ENCODE measurements at regions not wholly inside any gene's neighbourhood (a gene's known extent, or its start where the extent isn't known, plus 50 kb on each side); places are given as distances from the start of the nearest gene placed in this dataset.

DNA sequence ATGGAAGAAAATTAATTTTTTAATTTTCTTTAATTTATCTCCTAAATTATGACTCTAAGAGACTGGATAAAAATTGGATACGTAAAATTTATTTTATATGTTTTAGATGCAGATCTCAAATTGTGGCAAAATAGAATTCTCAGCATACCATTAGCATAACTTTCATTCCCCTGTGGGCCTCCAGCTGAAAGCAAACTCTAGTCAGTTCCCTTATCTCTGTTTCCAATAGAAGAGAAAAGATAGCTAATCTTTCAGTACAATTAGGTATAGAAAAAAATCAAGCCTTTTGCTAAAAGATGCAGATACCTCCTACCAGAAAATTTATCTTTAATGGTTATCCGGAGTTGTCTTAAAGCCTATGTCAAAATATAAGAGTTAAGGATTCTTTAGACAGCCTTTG, 1530.6 kb downstream of the EFNA5 start:
- Histone ChIP-seq H3K4me1 (peaks cover 0 to 17% (median 2%) of the 10 kb centered on the region in 4 donors), H3K27ac (no peak overlapping the region), H3K27me3 (no peaks in the 10 kb centered on the region), H3K9me3 (no peaks in the 10 kb centered on the region), H3K36me3 (no peaks in the 10 kb centered on the region), H3K4me3 (no peak overlapping the region)
- no peak for DNase-seq
- no peak for TF ChIP-seq EP300 (IDR thresholded peaks at IDR 0.05)
- no peak for TF ChIP-seq POLR2A (IDR thresholded peaks at IDR 0.05)
- no peak for TF ChIP-seq POLR2AphosphoS5 (IDR thresholded peaks at IDR 0.05)
- TF ChIP-seq CTCF (IDR thresholded peaks at IDR 0.05): no peak
- intact Hi-C loops (cut with DNase I): no loop called here
- WGBS, 2 donors: 86 to 91% methylated on average over 2 of the region's 2 CpGs

GRCh38 chr5:106136061-106136460, 1534.7 kb downstream of the EFNA5 start:
- no peak for DNase-seq
- Histone ChIP-seq H3K9me3 (no peaks in the 10 kb centered on the region), H3K27me3 (no peaks in the 10 kb centered on the region), H3K4me1 (no peaks in the 10 kb centered on the region), H3K36me3 (no peaks in the 10 kb centered on the region), H3K4me3 (no peak overlapping the region), H3K27ac (no peak overlapping the region)
- intact Hi-C loops (cut with DNase I): no loop called here
- WGBS, 2 donors: 44 to 52% methylated on average over 2 of the region's 2 CpGs
- TF ChIP-seq POLR2AphosphoS5 (IDR thresholded peaks at IDR 0.05): no peak
- TF ChIP-seq POLR2A (IDR thresholded peaks at IDR 0.05): no peak
- no peak for TF ChIP-seq CTCF (IDR thresholded peaks at IDR 0.05)

GRCh38 chr5:106135473-106135872, 1535.3 kb downstream of the EFNA5 start:
- Histone ChIP-seq H3K36me3 (no peaks in the 10 kb centered on the region), H3K9me3 (no peaks in the 10 kb centered on the region), H3K4me3 (no peak overlapping the region), H3K4me1 (no peaks in the 10 kb centered on the region), H3K27ac (no peak overlapping the region), H3K27me3 (no peaks in the 10 kb centered on the region)
- no peak for DNase-seq
- WGBS, 2 donors: 92 to 98% methylated on average over 1 of the region's 1 CpG
- TF ChIP-seq EP300 (IDR thresholded peaks at IDR 0.05): no peak
- TF ChIP-seq POLR2A (IDR thresholded peaks at IDR 0.05): no peak
- TF ChIP-seq POLR2AphosphoS5 (IDR thresholded peaks at IDR 0.05): no peak
- TF ChIP-seq CTCF (IDR thresholded peaks at IDR 0.05): no peak
- intact Hi-C loops (cut with DNase I): no loop called here

GRCh38 chr5:106134549-106134948, 1536.2 kb downstream of the EFNA5 start:
- intact Hi-C loops (cut with DNase I): no loop called here
- H3K27me3 ChIP-seq: no peaks in the 10 kb centered on the region
- no peaks in the 10 kb centered on the region for H3K4me1 ChIP-seq
- DNase-seq: no peak
- H3K9me3 ChIP-seq: no peaks in the 10 kb centered on the region
- TF ChIP-seq POLR2AphosphoS5 (IDR thresholded peaks at IDR 0.05): no peak
- TF ChIP-seq EP300 (IDR thresholded peaks at IDR 0.05): no peak
- TF ChIP-seq POLR2A (IDR thresholded peaks at IDR 0.05): no peak
- TF ChIP-seq CTCF (IDR thresholded peaks at IDR 0.05): no peak
- no peaks in the 10 kb centered on the region for H3K36me3 ChIP-seq
- no peak overlapping the region for H3K27ac ChIP-seq
- no peak overlapping the region for H3K4me3 ChIP-seq

GRCh38 chr5:106127985-106128384, 1542.8 kb downstream of the EFNA5 start:
- TF ChIP-seq EP300 (IDR thresholded peaks at IDR 0.05) (no peak), CTCF (IDR thresholded peaks at IDR 0.05) (no peak), POLR2A (IDR thresholded peaks at IDR 0.05) (no peak), POLR2AphosphoS5 (IDR thresholded peaks at IDR 0.05) (no peak)
- no peaks in the 10 kb centered on the region for H3K4me1 ChIP-seq
- DNase-seq: no peak
- no peaks in the 10 kb centered on the region for H3K9me3 ChIP-seq
- H3K36me3 ChIP-seq: no peaks in the 10 kb centered on the region
- no peaks in the 10 kb centered on the region for H3K27me3 ChIP-seq
- H3K27ac ChIP-seq: no peak overlapping the region
- 86 to 90% methylated on average over 2 of the region's 2 CpGs for WGBS, 2 donors
- intact Hi-C loops (cut with DNase I): no loop called here
- H3K4me3 ChIP-seq: no peak overlapping the region

All from sigmoid colon (tissue), 6 donors.